ENCODE measurements at regions not wholly inside any gene's neighbourhood (a gene's known extent, or its start where the extent isn't known, plus 50 kb on each side); places are given as distances from the start of the nearest gene placed in this dataset.

- Histone ChIP-seq H3K27ac (replicated peaks in 1 of 4) (no peak overlapping the region), H3K4me3 (no peak overlapping the region), H3K9me3 (no peaks in the 10 kb centered on the region), H3K4me1 (peaks cover 0 to 6% (median 2%) of the 10 kb centered on the region in 4 donors), H3K36me3 (no peaks in the 10 kb centered on the region), H3K27me3 (no peaks in the 10 kb centered on the region)
- TF ChIP-seq POLR2AphosphoS5 (IDR thresholded peaks at IDR 0.05), result no peak
- 64% methylated on average over 7 of the region's 7 CpGs for WGBS
- intact Hi-C loops (cut with DNase I), result no loop called here
- DNase-seq (ENCODE audit: extremely low spot score), result no peak
These were observed 51.5 kb upstream of the MAP3K1 start for GRCh38 chr5:56763711-56764466.

GRCh38 chr5:56763182-56763581, 52.2 kb upstream of the MAP3K1 start:
- DNase-seq (ENCODE audit: extremely low spot score), result no peak
- Histone ChIP-seq H3K36me3 (no peaks in the 10 kb centered on the region), H3K4me3 (no peak overlapping the region), H3K27me3 (no peaks in the 10 kb centered on the region), H3K4me1 (peaks cover 0 to 6% (median 2%) of the 10 kb centered on the region in 4 donors), H3K9me3 (no peaks in the 10 kb centered on the region), H3K27ac (replicated peaks in 1 of 4) (no peak overlapping the region)
- intact Hi-C loops (cut with DNase I), result no loop called here
- 86% methylated on average over 1 of the region's 1 CpG for WGBS
- TF ChIP-seq POLR2AphosphoS5 (IDR thresholded peaks at IDR 0.05), result no peak
- no peak for TF ChIP-seq POLR2A (IDR thresholded peaks at IDR 0.05; ENCODE audit: low read depth)
- TF ChIP-seq EP300 (IDR thresholded peaks at IDR 0.05), result no peak
- TF ChIP-seq, protein P1, sequence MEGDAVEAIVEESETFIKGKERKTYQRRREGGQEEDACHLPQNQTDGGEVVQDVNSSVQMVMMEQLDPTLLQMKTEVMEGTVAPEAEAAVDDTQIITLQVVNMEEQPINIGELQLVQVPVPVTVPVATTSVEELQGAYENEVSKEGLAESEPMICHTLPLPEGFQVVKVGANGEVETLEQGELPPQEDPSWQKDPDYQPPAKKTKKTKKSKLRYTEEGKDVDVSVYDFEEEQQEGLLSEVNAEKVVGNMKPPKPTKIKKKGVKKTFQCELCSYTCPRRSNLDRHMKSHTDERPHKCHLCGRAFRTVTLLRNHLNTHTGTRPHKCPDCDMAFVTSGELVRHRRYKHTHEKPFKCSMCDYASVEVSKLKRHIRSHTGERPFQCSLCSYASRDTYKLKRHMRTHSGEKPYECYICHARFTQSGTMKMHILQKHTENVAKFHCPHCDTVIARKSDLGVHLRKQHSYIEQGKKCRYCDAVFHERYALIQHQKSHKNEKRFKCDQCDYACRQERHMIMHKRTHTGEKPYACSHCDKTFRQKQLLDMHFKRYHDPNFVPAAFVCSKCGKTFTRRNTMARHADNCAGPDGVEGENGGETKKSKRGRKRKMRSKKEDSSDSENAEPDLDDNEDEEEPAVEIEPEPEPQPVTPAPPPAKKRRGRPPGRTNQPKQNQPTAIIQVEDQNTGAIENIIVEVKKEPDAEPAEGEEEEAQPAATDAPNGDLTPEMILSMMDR (IDR thresholded peaks at IDR 0.05), result no peak

- 70% methylated on average over 4 of the region's 4 CpGs for WGBS
- DNase-seq (ENCODE audit: extremely low spot score), result no peak
- Histone ChIP-seq H3K4me3 (no peak overlapping the region), H3K9me3 (no peaks in the 10 kb centered on the region), H3K4me1 (peaks cover 0 to 6% (median 2%) of the 10 kb centered on the region in 4 donors), H3K27me3 (no peaks in the 10 kb centered on the region), H3K27ac (replicated peaks in 1 of 4) (no peak overlapping the region), H3K36me3 (no peaks in the 10 kb centered on the region)
- intact Hi-C loops (cut with DNase I), result no loop called here
- no peak for TF ChIP-seq POLR2AphosphoS5 (IDR thresholded peaks at IDR 0.05)
- TF ChIP-seq POLR2A (IDR thresholded peaks at IDR 0.05; ENCODE audit: low read depth), result no peak
- TF ChIP-seq, protein P1 (IDR thresholded peaks at IDR 0.05), result no peak
- TF ChIP-seq EP300 (IDR thresholded peaks at IDR 0.05), result no peak
These were observed 54.0 kb upstream of the MAP3K1 start for GRCh38 chr5:56761151-56761885.

DNA sequence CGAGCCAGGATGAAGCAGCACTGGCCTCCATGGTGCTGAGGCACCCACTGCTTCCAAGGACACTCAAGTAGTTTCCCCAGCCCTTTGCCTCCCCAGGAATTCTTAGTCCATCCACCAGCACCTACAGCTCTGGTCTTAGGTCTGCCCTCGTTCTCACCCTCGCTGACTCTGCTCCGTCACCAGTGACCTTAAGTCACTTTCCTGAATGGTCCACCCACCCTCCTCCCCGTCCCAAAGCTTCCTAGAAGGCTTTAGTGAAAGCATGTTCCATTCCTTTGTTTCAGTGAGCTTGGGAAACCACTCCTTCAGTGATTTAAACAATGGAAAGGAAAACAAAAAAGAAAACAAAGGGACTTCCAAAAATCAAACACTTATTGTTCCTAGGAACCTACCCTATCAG, 54.6 kb upstream of the MAP3K1 start:
- TF ChIP-seq, protein P1 (IDR thresholded peaks at IDR 0.05), result no peak
- TF ChIP-seq EP300 (IDR thresholded peaks at IDR 0.05) (no peak), POLR2AphosphoS5 (IDR thresholded peaks at IDR 0.05) (no peak), POLR2A (IDR thresholded peaks at IDR 0.05; ENCODE audit: low read depth) (no peak)
- no peak overlapping the region for H3K27ac ChIP-seq (replicated peaks in 1 of 4)
- H3K9me3 ChIP-seq, result no peaks in the 10 kb centered on the region
- peaks cover 0 to 6% (median 2%) of the 10 kb centered on the region in 4 donors for H3K4me1 ChIP-seq
- intact Hi-C loops (cut with DNase I), result no loop called here
- H3K4me3 ChIP-seq, result no peak overlapping the region
- WGBS, result 85% methylated on average over 5 of the region's 5 CpGs
- DNase-seq (ENCODE audit: extremely low spot score), result no peak
- H3K27me3 ChIP-seq, result no peaks in the 10 kb centered on the region
- H3K36me3 ChIP-seq, result no peaks in the 10 kb centered on the region

DNA sequence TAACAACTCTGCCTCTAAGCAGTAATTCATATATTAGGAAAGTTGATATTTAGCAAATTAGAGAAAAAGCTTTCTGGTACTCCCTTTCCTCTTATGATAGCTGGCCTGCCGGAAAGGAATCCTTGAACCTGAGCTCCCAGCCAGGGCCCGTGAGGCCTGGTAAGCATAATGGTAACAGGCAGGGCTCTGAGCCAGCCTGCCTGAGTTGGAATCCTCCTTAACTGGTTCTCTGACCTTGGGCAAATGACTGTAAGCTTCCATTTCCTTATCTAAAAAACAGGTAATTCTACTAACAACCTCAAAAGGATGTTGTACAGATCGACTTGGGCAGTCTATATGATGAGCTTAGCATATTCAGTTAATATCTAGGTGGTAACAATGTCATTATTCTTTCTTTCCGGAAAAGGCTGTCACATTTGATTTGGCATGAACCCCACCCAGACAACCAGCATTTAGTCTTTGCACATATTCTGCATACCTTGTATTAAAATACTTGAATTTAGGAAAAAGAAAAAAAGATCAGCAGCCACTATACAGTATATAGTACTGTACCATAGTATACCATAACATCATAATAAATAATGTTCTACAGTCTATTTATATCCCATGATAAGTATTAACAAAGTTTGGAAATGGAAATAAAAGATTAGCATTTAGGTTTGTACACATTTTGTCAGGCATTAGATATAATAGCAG, 55.7 kb upstream of the MAP3K1 start:
- Histone ChIP-seq H3K36me3 (no peaks in the 10 kb centered on the region), H3K27me3 (no peaks in the 10 kb centered on the region), H3K9me3 (no peaks in the 10 kb centered on the region), H3K4me3 (no peak overlapping the region), H3K4me1 (peaks cover 0 to 6% (median 2%) of the 10 kb centered on the region in 4 donors), H3K27ac (replicated peaks in 1 of 4) (no peak overlapping the region)
- WGBS, result 74% methylated on average over 4 of the region's 4 CpGs
- intact Hi-C loops (cut with DNase I), result no loop called here
- TF ChIP-seq, protein P1 (IDR thresholded peaks at IDR 0.05), result no peak
- TF ChIP-seq POLR2A (IDR thresholded peaks at IDR 0.05; ENCODE audit: low read depth) (no peak), EP300 (IDR thresholded peaks at IDR 0.05) (no peak), POLR2AphosphoS5 (IDR thresholded peaks at IDR 0.05) (no peak)
- DNase-seq (ENCODE audit: extremely low spot score), result no peak
